Aorta (tissue), 5 donors: ENCODE measurements at regions not wholly inside any gene's neighbourhood (a gene's known extent, or its start where the extent isn't known, plus 50 kb on each side); places are given as distances from the start of the nearest gene placed in this dataset.

ENCODE experiments used
- ATAC-seq: fragments of 200-7000 bp; cut with Tn5 transposase; one replicate; pipeline ENCODE4 v1.9.1; 2022; ENCODE audit warnings: moderate library complexity; ENCODE audit not compliant: low FRiP score
- DNase-seq, 2 donors: peaks; one replicate each; pipeline ENCODE4 v3.0.0-alpha.2; 2020
- H3K27ac ChIP-seq, 2 donors: one replicate each; pipeline ENCODE4 v1.5.1; 2013; ENCODE audit warnings: low read length in 2 of 2, mild to moderate bottlenecking in 2 of 2, moderate library complexity in 2 of 2, control low read depth in 1 of 2, inconsistent platforms in 1 of 2, low read depth in 1 of 2
- H3K27me3 ChIP-seq, 2 donors: one replicate each; pipeline ENCODE4 v1.6.1; 2013; ENCODE audit warnings: control low read depth in 1 of 2, low read length in 1 of 2, mild to moderate bottlenecking in 1 of 2, moderate library complexity in 1 of 2; ENCODE audit not compliant: insufficient read depth in 2 of 2, control insufficient read depth in 1 of 2
- H3K36me3 ChIP-seq, 2 donors: one replicate each; pipeline ENCODE4 v1.6.1; 2013; ENCODE audit warnings: control low read depth in 1 of 2, low read length in 1 of 2, mild to moderate bottlenecking in 1 of 2; ENCODE audit not compliant: insufficient read depth in 2 of 2, control insufficient read depth in 1 of 2
- H3K4me1 ChIP-seq, 2 donors: one replicate each; pipeline ENCODE4 v1.6.1; 2013; ENCODE audit warnings: low read length in 2 of 2, control low read depth in 1 of 2, mild to moderate bottlenecking in 1 of 2, moderate library complexity in 1 of 2; ENCODE audit not compliant: insufficient read depth in 2 of 2, control insufficient read depth in 1 of 2
- H3K4me3 ChIP-seq, 2 donors: one replicate each; pipeline ENCODE4 v1.5.1; 2013; ENCODE audit warnings: low read length in 2 of 2, control low read depth in 1 of 2, mild to moderate bottlenecking in 1 of 2
- H3K9me3 ChIP-seq: one replicate; pipeline ENCODE4 v1.6.1; 2013; ENCODE audit warnings: mild to moderate bottlenecking, low read length; ENCODE audit not compliant: control insufficient read depth
- WGBS, 2 donors: extraction: QIAGEN DNeasy Blood & Tissue Kit; methylation state at CpG; one replicate each; pipeline ENCODE4 v1.1.7; 2013; 5-methylcytosine and 5-hydroxymethylcytosine counted together
- intact Hi-C, 2 donors: fragments of 100-400 bp; cut with DNase I; formaldehyde crosslinking; loops; one replicate each; pipeline versions ENCODE4 v1.14.2 to v1.15.0; 2022
- donor health status: healthy with polysubstance abuse.
- donor health status: Bipolar disorder and iron deficiency.
- donor health status: DM: no; HTN: no; CAD: no.
- donor health status: DM: no; HTN: no; CAD: no.
- donor health status: DM: yes; HTN: yes; CAD: no.

DNA sequence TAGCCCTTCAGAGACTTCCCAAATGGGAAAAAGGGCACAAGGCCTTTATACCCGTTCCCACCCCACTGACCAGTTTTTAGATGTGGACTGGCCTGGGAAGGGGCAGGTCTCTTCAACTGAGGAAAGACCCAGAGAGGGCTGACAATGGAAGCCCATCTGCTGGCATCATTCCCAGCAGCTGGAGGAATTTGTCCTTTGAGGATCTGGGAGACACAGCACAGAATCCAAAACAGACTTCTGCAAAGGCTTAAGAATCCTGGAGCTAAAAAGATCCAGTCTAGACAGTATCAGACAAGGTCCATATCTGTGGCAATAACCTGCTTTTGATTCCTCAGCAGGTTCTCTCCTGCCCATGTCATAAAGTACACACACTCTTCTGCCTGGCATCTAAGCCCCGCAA, 329.2 kb downstream of the TMEM167A start:
- no peak for DNase-seq
- Histone ChIP-seq H3K9me3 (peaks cover 2% of the 10 kb centered on the region), H3K27me3 (no peaks in the 10 kb centered on the region), H3K27ac (no peak overlapping the region), H3K4me1 (no peaks in the 10 kb centered on the region), H3K4me3 (no peak overlapping the region), H3K36me3 (no peaks in the 10 kb centered on the region)
- intact Hi-C loops: no loop called here
- no peak for ATAC-seq
- 94 to 98% methylated on average over 2 of the region's 2 CpGs for WGBS, 2 donors

DNA sequence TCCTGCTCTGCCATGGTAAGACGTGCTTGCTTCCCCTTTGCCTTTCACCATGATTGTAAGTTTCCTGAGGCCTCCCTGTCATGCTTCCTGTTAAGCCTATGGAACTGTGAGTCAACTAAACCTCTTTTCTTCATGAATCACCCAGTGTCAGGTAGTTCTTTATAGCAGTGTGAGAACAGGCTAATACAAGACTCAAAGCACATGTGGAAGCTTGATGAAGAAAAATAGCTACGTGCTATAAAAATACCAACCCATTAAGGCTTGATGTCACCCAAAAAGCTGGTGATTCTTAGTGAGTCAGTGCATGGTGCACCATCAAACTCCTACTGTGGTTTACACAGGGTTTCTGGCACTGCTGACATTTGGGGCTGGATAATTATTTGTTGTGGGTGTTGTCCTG, 332.2 kb downstream of the TMEM167A start:
- H3K4me3 ChIP-seq: no peak overlapping the region
- WGBS, 2 donors: 92 to 94% methylated on average over 2 of the region's 2 CpGs
- no peak for DNase-seq
- no peaks in the 10 kb centered on the region for H3K9me3 ChIP-seq
- intact Hi-C loops: no loop called here
- no peak for ATAC-seq
- no peak overlapping the region for H3K27ac ChIP-seq
- no peaks in the 10 kb centered on the region for H3K4me1 ChIP-seq
- H3K27me3 ChIP-seq: no peaks in the 10 kb centered on the region
- no peaks in the 10 kb centered on the region for H3K36me3 ChIP-seq

DNA sequence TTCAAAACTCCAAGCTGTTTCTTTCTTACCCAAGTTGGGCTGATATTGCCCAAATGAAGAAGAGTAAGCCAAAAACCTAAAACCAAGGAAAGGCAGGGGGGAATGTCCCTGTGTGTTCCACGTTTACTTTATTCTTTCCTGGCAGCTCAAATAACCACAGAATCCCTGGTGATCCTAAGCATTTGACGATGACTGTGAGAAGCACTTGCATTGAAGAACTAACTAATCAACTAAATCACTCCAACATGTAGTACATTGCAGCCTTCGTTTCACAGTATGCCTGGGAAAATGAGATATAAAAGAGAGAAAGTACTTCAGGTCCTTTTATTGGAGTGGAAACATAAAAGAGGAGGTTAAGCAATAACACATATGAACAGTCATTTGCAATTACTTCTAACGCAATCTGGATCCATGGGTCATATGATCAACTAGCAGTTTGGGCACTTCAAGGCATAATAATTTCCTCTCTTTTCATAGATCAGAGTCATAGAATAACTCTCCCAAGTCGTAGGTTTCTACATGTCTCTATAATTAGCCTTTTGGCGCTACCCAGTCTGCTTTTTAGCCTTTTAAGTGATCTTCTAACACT, 338.4 kb downstream of the TMEM167A start:
- no peak for DNase-seq
- Histone ChIP-seq H3K27ac (no peak overlapping the region), H3K27me3 (no peaks in the 10 kb centered on the region), H3K4me3 (no peak overlapping the region), H3K4me1 (no peaks in the 10 kb centered on the region), H3K9me3 (no peaks in the 10 kb centered on the region), H3K36me3 (no peaks in the 10 kb centered on the region)
- intact Hi-C loops: no loop called here
- no peak for ATAC-seq
- WGBS, 2 donors: 70 to 77% methylated on average over 6 of the region's 6 CpGs

DNA sequence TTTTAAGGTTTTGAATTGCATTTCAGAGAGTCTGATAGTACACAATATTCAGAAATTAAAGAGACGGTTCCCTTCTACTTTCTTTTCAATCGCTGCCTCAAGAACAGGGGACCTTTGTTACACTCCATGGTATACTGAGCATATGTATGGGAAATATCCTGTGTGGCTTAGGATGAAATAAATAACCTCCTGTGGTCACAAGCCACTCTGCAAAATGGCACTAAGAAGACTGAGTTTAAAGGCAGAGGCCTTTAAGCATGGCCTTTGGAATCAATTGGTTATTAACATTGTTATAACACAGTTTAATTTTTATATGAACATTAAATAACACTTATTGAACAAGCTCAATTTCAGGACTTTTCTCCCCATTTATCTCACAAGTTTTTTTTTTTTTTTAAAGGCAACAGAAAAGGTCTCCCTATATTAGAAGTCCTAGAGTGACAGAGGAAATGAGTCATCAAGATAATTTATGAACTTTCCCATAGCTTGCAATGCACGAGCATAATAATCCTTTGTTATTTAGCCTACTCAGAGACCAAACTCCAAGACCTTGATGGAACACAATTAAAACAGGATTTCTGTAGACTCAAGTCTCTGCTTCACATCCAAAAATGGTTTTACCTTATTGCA, 341.9 kb downstream of the TMEM167A start:
- intact Hi-C loops: no loop called here
- no peak overlapping the region for H3K4me3 ChIP-seq
- H3K4me1 ChIP-seq: no peaks in the 10 kb centered on the region
- H3K27ac ChIP-seq: no peak overlapping the region
- H3K36me3 ChIP-seq: no peaks in the 10 kb centered on the region
- no peaks in the 10 kb centered on the region for H3K9me3 ChIP-seq
- H3K27me3 ChIP-seq: no peaks in the 10 kb centered on the region
- DNase-seq (no peak), ATAC-seq (no peak)
- WGBS, 2 donors: 57% methylated on average over 3 of the region's 3 CpGs

DNA sequence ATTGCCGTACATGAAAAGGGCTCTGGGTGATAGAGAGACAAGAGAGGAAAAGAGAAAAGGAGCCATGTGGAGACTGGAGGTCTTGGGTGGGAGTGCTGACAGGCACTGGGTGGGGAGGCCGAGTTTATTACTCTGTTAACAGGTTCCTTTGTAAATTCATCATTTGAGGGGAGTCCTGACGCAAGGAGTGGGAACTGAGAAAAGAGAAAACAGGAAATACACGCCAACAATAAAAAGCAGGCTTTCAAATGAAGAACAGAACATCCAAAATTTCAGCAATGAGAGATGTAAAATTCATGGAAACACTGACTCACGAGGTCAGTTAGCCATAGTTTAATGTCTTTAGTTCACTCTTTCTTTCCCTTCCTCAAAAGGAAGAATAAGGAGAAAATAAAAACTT, 342.8 kb downstream of the TMEM167A start:
- no peak overlapping the region for H3K27ac ChIP-seq
- ATAC-seq: no peak
- H3K9me3 ChIP-seq: no peaks in the 10 kb centered on the region
- no peaks in the 10 kb centered on the region for H3K4me1 ChIP-seq
- DNase-seq: no peak
- H3K27me3 ChIP-seq: no peaks in the 10 kb centered on the region
- H3K4me3 ChIP-seq: no peak overlapping the region
- intact Hi-C loops: no loop called here
- H3K36me3 ChIP-seq: no peaks in the 10 kb centered on the region
- WGBS, 2 donors: 64 to 77% methylated on average over 5 of the region's 5 CpGs

DNA sequence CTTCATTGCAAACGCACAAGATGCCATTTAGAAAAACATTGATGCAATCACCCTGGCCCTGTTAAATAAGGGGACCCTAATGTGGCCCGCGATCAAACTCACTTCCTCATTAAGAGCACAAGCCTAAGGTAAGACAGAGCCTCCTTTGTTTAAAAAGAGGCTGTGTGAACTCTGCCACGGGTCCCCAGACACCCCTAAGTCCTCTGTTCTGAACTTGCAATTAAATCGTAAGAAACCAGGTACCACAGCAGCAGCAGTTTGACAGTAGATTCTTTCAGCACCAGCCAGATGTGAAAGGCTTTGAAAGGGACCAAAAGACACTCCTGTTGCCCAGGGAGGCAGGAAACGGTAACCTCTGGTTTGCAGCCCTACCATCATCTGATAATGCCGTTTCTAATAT, 346.3 kb downstream of the TMEM167A start:
- Histone ChIP-seq H3K4me3 (no peak overlapping the region), H3K27me3 (no peaks in the 10 kb centered on the region), H3K9me3 (no peaks in the 10 kb centered on the region), H3K4me1 (no peaks in the 10 kb centered on the region), H3K36me3 (no peaks in the 10 kb centered on the region), H3K27ac (peak overlapping the region in 1 of 2 donors; percentile 43)
- intact Hi-C loops: no loop called here
- WGBS, 2 donors: 65 to 70% methylated on average over 7 of the region's 7 CpGs
- ATAC-seq (no peak), DNase-seq (no peak)

DNA sequence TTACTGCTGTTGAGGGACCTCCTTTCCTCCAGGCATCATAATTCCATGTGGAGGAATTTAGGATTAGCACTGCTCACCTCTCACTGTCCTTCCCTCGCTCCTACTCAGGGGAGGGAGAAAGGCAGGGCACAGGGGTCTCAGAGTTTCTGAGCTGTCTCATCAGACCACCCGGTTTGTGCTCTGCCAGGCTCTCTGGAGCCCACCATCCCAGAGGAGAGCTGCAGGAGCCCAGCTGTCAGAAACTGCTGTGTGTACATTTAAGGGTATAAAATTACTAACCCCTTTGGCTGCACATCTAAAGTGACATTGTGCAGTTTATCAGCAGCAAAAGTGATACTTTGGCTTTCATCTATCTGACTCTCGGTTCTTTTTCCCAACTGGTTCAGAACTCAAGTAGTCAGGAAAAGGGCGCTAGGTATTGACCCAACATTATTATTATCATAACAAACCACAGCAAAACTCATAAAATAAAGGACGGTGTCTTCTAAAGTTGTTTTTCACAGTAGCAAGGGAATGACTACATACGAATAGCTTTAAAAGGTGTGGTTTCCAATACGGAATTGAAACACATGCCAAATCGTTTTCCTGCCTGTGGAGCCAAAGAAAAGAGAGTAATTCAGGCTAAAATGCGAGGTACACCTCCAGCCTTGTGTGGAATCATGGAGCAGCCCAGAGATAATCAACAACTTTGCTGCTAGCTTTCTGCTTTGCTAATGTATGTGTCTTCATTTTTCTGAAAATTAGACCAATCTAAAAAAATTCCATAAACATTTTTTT, 348.1 kb downstream of the TMEM167A start:
- H3K27ac ChIP-seq: no peak overlapping the region
- no peak for ATAC-seq
- no peaks in the 10 kb centered on the region for H3K36me3 ChIP-seq
- H3K9me3 ChIP-seq: no peaks in the 10 kb centered on the region
- no peaks in the 10 kb centered on the region for H3K4me1 ChIP-seq
- no peak overlapping the region for H3K4me3 ChIP-seq
- intact Hi-C loops: no loop called here
- no peak for DNase-seq
- 73 to 79% methylated on average over 9 of the region's 9 CpGs for WGBS, 2 donors
- no peaks in the 10 kb centered on the region for H3K27me3 ChIP-seq

DNA sequence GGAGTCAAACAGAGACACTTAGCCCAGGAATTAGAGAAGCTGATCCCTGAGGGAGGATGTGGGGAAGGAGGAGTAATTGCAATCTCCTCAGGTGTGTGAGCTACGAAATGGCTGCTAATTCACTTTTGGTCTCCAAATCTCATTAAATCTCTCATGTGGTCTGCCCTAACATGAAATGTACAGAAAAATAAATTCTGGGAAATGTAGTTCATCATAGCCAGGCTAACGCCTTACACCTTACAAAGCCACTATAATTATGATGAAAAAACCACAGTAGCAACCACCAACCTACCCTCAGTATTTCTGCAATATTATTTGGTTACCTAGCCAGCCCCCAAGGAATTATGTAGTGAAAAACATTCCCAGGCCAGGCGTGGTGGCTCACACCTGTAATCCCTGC, 354.0 kb downstream of the TMEM167A start:
- no peak for DNase-seq
- no peaks in the 10 kb centered on the region for H3K27me3 ChIP-seq
- no peak overlapping the region for H3K4me3 ChIP-seq
- WGBS, 2 donors: 90 to 95% methylated on average over 3 of the region's 3 CpGs
- no peaks in the 10 kb centered on the region for H3K9me3 ChIP-seq
- H3K27ac ChIP-seq: no peak overlapping the region
- ATAC-seq: no peak
- peaks cover 0 to 2% of the 10 kb centered on the region in 2 donors for H3K4me1 ChIP-seq
- intact Hi-C loops: no loop called here
- H3K36me3 ChIP-seq: no peaks in the 10 kb centered on the region

DNA sequence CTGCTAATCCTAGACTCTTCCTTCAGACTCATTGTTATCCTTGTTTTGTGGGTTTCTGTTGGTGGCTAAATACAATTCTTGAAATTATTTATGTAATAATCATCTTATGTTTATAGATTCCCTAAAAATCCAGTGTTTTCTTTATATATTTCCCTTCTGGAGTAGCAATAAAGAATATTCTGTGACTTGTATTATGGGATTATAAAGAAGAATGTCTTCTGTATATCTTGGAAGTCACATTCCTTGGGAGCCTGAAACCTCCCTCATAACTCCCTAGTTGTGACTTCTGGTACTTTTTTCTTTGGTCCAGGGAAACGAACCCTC, 356.1 kb downstream of the TMEM167A start:
- H3K27ac ChIP-seq: no peak overlapping the region
- peaks cover 0 to 2% of the 10 kb centered on the region in 2 donors for H3K4me1 ChIP-seq
- no peak for ATAC-seq
- no peaks in the 10 kb centered on the region for H3K9me3 ChIP-seq
- H3K4me3 ChIP-seq: no peak overlapping the region
- H3K27me3 ChIP-seq: no peaks in the 10 kb centered on the region
- no peaks in the 10 kb centered on the region for H3K36me3 ChIP-seq
- WGBS, 2 donors: 0 to 11% methylated on average over 1 of the region's 1 CpG
- no peak for DNase-seq
- intact Hi-C loops: no loop called here
